ENCODE measurements at regions not wholly inside any gene's neighbourhood (a gene's known extent, or its start where the extent isn't known, plus 50 kb on each side); places are given as distances from the start of the nearest gene placed in this dataset.
A peak's percentile ranks its signal among the peaks of the same experiment; 100 is the strongest.

GRCh38 chr2:191560411-191560980 is 117.4 kb upstream of the NABP1 start:
- DNase-seq (ENCODE audit: low spot score), result no peak

DNA sequence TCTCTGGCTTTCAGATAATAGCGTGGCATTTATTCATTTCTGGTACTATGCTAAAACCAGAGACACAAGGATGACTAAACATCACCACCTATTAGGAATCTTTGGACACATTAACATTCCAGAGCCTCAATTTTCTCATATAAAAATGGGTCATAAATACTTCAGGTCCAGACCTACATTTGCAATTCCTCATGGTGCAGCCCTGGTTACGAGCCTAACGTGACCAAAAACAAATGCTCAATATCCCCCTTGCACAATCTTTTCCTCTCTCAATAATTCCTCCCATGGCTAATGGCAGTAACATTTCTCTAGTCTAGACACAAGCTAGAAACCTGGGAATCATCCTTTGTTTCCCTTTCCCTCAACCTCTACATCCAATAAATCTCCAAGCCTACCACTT is 112.8 kb upstream of the NABP1 start:
- DNase-seq (ENCODE audit: low spot score), result no peak

DNA sequence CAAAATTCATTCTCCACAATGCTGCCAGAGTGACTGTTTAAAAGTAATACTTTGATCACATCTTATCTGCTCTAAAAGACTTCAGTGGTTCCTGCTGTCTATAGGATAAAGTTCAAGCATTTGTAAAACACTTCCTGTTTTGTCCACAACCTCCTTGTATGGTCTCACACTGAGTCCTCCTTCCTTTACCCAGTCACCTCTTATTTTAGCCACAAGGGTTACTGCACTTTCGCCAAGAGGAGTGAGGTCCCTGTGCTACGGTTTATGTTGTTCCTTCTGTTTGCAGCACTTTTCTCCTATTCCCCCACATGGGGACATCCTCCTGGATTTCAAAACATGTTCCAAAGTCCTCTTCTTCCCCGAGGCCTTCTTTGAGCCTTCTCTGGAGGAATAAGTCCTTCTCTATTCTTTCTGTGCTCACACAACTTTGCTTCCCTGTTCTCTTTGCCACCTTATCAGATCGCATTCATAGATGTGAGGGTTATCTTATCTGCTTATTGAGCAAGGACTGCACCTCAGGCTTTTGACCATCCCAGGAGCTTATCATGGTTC is 112.2 kb upstream of the NABP1 start:
- DNase-seq (ENCODE audit: low spot score), result no peak

- peak; percentile 56 for DNase-seq (ENCODE audit: low spot score)
Measured at GRCh38 chr2:191566344-191566743, 111.6 kb upstream of the NABP1 start.

DNA sequence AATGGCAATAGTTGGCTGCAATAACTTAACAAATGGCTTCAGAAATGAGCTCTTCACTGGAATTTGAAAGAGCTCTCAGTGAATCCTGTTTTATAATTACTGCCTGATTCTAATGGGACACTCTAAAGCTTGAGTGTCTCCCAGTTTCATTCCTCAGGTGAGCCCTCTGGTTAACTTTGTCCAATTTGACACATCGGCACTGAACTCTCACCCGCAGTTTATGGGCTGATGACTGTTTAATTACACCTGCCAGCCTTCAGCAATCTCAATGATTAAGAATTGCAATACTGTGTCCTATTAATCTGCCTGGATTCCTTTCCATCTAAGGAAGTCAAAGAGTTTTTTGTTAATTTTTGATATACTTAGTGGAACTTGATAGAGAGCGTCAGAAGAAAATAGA is 110.7 kb upstream of the NABP1 start:
- no peak for DNase-seq (ENCODE audit: low spot score)

DNA sequence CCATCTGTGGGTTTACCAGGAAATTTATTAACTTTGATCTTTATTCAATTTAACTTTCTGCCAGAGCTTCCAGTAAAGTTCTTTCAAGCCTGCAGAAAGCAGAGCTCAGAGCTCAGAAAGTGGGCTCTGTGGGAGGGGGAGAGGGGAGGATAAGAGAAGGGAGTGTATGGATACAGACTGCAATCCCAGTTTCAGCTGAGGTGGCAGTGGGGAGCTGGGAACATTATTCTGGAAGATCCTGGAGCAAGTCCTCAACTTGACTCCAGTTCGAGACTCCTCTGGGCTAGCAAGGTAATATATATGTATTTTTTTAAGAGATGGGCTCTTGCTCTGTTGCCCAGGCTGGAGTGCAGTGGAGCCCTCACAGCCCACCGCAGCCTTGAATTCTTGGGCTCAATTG is 108.9 kb upstream of the NABP1 start:
- DNase-seq (ENCODE audit: low spot score), result no peak

DNA sequence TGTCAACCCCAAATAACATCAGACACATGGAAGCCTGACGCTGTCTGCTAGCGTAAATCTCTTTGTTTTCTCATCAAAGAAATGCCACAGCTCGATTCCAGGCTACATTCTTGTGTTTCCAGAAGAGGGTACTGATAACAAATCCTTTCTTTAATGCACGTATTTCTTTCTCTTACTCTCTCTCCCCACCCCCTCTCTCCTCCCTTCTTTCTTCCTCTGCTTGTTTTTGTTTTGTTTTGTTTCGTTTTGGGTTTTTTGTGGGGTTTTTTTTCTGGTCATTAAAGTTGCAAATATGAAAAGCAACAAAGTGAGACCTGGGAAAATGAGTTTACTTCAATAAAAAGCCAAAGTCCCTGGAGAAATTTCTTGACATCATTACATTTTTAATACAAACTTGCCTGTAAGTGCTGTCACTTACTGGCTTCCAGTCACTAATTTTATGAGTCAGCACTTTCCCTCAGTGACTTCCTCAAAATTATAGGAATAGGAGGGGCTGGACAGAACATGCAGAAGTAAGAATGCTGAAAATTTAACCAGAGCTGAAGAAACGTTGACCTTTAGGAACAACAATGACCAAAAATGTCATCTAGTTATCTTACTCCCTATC is 106.7 kb upstream of the NABP1 start:
- DNase-seq (ENCODE audit: low spot score), result peak; percentile 61

DNA sequence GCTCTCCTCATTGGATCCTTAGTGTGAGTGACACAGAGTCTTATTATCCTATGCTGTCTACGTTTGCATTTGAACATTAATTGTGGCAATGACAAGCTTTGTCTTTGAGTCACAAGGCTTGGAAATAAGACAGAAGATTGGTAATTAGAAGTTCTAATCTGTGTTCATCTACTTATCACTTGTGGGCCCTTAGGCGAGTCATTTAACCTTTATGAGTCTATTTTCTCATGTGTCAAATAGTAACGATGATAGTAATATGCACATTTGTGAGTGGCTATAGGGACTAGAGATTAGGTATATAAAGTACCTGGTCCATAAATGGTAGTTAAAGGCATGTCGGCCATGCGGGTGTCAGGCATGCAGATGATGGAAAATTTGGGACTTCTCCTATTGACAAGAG is 105.6 kb upstream of the NABP1 start:
- no peak for DNase-seq (ENCODE audit: low spot score)

DNA sequence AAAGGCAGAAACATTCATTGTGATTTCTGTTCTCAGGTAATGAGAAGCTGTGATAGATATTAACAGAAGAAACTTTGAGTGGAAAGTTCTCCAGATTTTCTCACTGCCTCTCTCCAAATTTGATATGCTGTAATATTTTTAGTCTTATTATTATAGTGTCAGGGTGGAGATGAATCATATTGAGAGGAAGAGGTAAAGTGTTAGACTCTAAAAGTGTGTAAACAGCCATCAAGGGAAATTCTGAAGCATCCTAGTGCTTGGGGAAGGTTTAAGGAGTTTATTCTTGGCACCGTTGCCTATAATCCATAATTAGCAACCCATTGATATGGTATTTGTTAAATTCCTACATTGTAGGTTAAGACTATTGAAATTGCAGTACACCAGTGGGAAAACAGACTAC is 104.7 kb upstream of the NABP1 start:
- no peak for DNase-seq (ENCODE audit: low spot score)

- no peak for DNase-seq (ENCODE audit: low spot score)
Measured at GRCh38 chr2:191574232-191574631, 103.7 kb upstream of the NABP1 start.

- no peak for DNase-seq (ENCODE audit: low spot score)
Measured at GRCh38 chr2:191577605-191578004, 100.3 kb upstream of the NABP1 start.

- no peak for DNase-seq (ENCODE audit: low spot score)
Measured at GRCh38 chr2:191578031-191578430, 99.9 kb upstream of the NABP1 start.

GRCh38 chr2:191580581-191580980 is 97.4 kb upstream of the NABP1 start:
- no peak for DNase-seq (ENCODE audit: low spot score)

DNA sequence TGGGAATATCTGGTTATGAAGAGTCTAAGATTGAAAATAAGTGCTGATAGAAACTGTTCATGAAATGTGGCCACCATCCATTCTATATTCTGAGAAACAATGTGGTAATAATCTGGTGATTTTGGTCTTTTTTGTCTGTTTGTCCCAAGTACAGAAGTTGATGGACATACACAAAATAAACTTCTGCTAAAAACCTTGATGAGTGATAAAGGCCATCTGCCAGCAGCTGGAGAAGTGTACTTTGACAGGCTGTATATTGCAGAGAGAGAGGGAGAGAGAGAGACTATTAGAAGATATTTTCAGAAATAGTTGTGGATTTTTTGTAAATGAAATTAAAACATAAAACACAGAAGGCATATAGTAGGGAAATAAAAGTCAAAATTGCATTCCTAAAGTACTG is 96.9 kb upstream of the NABP1 start:
- DNase-seq (ENCODE audit: low spot score), result no peak

DNA sequence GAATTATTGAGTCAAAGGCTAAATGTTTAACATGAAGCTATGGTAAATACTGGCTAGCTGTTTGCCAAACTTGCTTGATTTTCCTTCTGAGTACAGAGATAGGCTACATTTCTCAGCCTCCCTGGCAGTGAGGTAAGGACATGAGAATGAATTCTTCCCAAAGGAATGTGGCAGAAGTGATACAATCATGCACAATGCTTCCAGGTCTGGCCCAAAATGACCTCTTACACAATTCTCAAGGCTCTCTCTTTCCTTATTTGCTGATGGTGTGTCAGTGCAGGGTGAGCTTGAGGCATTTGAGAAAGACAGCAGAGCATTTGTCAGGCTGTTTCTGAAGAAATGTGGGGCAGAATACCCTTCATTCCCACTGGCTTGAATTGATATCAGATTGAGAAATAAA is 95.6 kb upstream of the NABP1 start:
- DNase-seq (ENCODE audit: low spot score), result no peak

DNA sequence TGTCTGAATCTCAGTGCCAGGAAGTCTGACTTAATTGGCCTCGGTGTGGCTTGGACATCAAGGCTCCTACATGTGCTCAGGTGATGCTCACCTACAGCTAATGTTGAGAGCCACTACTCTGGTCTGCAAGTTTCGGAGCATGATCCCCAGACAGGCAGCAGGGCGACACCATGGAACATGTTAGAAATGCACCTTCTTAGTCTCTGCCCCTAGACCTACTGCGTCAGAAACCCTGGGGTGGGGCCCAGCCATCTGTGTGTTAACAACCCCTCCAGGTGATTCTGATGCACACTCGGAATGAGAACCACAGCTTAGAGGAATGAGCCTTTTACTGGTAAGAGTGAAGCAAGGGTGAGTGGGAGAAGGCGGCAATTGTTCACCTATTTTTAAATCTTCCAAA is 86.9 kb upstream of the NABP1 start:
- no peak for DNase-seq (ENCODE audit: low spot score)

DNA sequence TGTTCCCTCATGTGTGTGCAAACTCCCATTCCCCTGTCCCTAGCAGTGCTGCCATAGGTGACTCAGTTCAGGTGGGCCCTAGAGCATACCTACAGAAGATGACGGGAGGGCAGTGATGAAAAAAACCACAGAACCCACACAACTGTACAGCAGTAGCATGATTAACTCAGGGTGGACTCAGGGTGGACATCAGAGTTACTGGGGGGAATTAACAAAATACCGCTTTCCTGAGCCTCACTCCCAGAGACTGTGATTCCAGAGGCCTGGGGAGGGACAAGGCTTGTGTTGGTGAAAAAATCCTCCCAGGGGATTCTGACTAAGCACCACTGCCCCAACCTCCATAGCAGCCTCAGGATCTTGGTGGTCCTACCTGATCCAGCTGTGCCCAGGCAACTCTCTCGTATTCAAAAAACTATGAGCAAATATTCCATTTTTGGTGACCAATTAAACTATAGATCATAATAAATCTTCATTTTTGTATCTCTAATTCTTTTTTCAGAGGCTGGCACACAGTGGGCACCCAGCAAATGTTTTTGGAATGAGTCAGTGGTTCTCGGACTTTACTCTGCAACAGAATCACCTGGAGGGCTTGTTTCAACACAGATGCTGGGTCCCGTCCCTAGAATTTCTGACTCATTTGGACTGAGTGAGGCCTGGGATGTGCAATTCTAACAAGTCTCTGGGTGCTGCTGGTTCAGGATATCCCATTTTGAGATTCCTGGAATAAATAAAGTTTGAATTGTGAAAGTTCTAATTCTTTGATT is 84.1 kb upstream of the NABP1 start:
- DNase-seq (ENCODE audit: low spot score), result no peak

DNA sequence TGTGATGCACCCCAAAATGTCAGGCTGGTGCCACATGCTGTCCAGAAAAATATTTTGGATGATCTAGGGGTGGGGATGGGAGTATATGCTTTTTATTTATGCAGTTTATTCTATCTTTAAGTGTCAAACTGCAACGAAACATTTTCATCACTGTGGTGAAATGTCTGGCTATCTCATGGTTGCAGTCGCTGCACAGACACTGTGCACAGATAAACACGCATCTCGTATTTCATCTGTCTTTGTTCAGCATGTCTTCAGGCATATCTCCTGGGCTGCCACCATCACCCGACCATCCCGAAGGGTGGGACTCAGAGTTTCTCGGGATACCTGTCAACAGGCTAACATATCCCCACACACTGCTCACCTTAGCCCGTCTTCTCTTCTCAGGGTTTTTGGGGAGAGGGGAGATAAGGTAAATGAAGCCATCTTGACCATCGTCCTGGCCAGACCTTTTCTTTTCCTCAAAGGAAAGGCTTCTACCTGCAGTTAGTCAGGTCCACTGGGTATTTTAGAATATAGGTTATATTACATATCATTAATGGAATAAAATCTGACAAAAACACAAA is 80.7 kb upstream of the NABP1 start:
- DNase-seq (ENCODE audit: low spot score), result no peak

- DNase-seq (ENCODE audit: low spot score), result no peak
Measured at GRCh38 chr2:191598296-191598695, 79.6 kb upstream of the NABP1 start.

GRCh38 chr2:191601060-191601459 is 76.9 kb upstream of the NABP1 start:
- no peak for DNase-seq (ENCODE audit: low spot score)

DNA sequence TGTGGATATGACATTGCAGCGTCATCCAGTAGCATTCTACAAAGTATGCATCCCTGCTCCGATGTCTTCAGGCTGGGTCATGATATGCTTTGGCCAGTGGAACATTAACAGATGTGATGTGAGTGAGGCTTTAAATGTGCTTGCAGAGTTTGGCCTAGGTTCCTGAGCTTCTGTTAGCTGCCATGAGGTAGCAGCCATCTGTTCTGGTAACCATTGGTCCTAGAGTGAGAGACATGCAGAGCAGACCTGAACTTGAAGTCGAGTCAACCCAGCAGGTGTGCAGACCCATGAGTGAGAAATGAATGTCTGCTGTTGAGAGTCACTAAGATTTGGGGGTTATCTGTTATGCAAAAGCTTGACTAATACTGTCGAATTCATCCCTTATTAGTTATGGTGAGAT is 73.8 kb upstream of the NABP1 start:
- DNase-seq (ENCODE audit: low spot score), result no peak

- no peak for DNase-seq (ENCODE audit: low spot score)
Measured at GRCh38 chr2:191607096-191607495, 70.8 kb upstream of the NABP1 start.

DNA sequence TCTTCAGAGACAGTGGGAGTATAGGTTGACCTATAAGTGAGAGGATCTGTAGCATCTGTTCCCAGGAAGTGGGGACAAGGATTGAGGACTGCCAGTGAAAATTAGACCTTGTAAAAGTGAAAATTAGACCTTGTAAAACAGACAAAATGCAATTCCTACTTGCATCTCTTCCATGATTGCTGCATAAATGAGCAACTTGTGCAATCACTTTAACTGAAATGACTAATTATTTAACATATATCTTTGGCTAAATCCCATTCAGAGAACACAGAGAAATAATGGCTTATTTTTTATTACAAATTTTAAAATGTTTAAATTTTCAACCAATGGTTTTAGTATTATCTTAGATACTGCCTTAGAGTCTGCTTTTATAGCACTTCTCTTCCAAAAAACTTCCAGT is 67.2 kb upstream of the NABP1 start:
- no peak for DNase-seq (ENCODE audit: low spot score)

Data from CD4-positive, alpha-beta T cell treated with Interleukin-6 at 100 ng/mL for 8 hours (primary cell).